Chondrocyte (in vitro differentiated cells): ENCODE measurements at regions not wholly inside any gene's neighbourhood (a gene's known extent, or its start where the extent isn't known, plus 50 kb on each side); places are given as distances from the start of the nearest gene placed in this dataset.

Source experiments
- DNase-seq: peaks from one replicate; pipeline ENCODE4 v3.0.0; 2021; ENCODE audit warnings: mixed read lengths, low spot score
- H3K27ac Mint-ChIP-seq: one replicate; pipeline ENCODE4 v1.8.0; 2021; ENCODE audit warnings: mild to moderate bottlenecking, moderate library complexity, mixed read lengths; ENCODE audit not compliant: unreplicated experiment
- H3K27me3 Mint-ChIP-seq: 2 replicates; pipeline ENCODE4 v1.8.0; 2021; ENCODE audit warnings: low read depth, mixed read lengths
- H3K36me3 Mint-ChIP-seq: 2 replicates; pipeline ENCODE4 v1.8.0; 2021; ENCODE audit warnings: low read depth, mixed read lengths
- H3K4me1 Mint-ChIP-seq: 2 replicates; pipeline ENCODE4 v1.8.0; 2021; ENCODE audit warnings: low read depth, mild to moderate bottlenecking, mixed read lengths
- H3K4me3 Mint-ChIP-seq: one replicate; pipeline ENCODE4 v1.8.0; 2021; ENCODE audit warnings: mild to moderate bottlenecking, moderate library complexity, mixed read lengths; ENCODE audit not compliant: unreplicated experiment
- H3K9me3 Mint-ChIP-seq: 2 replicates; pipeline ENCODE4 v1.8.0; 2021; ENCODE audit warnings: low read depth, mixed read lengths
- TF ChIP-seq, protein P1 (sequence below): fragments of 200-600 bp; sonication (generic); IDR thresholded peaks from 2 replicates; pipeline ENCODE4 v1.5.0; 2021; ENCODE audit warnings: antibody characterized with exemption, mild to moderate bottlenecking, moderate library complexity

DNA sequence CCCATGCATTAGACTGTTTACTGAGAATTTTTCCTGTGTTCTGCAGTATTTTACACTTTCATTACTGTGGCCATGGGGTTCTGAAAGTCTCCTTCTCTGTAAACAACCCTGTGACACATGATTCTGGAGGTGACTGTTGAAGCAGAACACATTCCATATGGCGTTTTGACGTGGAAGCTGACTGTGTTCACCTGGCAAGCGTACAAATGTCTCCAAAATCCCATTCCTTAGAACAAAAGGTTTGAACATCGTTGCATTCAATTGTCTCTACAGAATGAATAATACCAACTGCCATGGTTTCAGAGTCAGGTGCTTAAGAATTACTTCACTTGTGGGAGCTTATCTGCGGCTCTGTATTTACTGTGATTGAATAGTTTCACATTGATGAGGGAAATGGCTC is 485.6 kb upstream of the TMEM132C start:
- no peak for DNase-seq
- TF ChIP-seq, protein P1, sequence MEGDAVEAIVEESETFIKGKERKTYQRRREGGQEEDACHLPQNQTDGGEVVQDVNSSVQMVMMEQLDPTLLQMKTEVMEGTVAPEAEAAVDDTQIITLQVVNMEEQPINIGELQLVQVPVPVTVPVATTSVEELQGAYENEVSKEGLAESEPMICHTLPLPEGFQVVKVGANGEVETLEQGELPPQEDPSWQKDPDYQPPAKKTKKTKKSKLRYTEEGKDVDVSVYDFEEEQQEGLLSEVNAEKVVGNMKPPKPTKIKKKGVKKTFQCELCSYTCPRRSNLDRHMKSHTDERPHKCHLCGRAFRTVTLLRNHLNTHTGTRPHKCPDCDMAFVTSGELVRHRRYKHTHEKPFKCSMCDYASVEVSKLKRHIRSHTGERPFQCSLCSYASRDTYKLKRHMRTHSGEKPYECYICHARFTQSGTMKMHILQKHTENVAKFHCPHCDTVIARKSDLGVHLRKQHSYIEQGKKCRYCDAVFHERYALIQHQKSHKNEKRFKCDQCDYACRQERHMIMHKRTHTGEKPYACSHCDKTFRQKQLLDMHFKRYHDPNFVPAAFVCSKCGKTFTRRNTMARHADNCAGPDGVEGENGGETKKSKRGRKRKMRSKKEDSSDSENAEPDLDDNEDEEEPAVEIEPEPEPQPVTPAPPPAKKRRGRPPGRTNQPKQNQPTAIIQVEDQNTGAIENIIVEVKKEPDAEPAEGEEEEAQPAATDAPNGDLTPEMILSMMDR = no peak
- H3K27ac Mint-ChIP-seq = no peak overlapping the region
- H3K27me3 Mint-ChIP-seq = peaks cover 13% of the 10 kb centered on the region
- peaks cover 23% of the 10 kb centered on the region for H3K4me1 Mint-ChIP-seq
- H3K36me3 Mint-ChIP-seq = no peaks in the 10 kb centered on the region
- H3K4me3 Mint-ChIP-seq = no peak overlapping the region
- H3K9me3 Mint-ChIP-seq = peaks cover 3% of the 10 kb centered on the region

DNA sequence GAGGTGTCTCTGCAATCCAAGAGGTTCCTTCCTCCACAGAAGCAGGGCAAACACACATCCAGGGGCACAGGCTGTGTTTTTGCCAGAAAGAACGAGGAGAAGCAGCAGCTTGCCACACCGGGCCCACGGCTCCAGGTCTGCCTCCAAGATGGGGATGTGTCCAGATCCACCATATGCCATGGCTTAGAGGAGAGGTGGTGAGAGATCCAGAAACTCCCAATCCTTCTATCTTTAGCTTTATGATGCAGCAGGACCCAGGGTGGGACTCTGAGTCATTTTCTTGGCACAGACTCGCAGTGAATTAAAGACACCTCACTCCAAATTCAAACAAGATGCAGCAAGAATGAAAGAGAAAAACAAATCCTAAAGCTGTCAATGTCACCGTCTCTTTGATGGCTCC is 481.4 kb upstream of the TMEM132C start:
- DNase-seq = no peak
- no peaks in the 10 kb centered on the region for H3K9me3 Mint-ChIP-seq
- H3K36me3 Mint-ChIP-seq = no peaks in the 10 kb centered on the region
- peaks cover 29% of the 10 kb centered on the region for H3K4me1 Mint-ChIP-seq
- peak overlapping the region; percentile 35 for H3K4me3 Mint-ChIP-seq
- H3K27ac Mint-ChIP-seq = peak overlapping the region; percentile 86
- no peaks in the 10 kb centered on the region for H3K27me3 Mint-ChIP-seq
- TF ChIP-seq, protein P1 = no peak

DNA sequence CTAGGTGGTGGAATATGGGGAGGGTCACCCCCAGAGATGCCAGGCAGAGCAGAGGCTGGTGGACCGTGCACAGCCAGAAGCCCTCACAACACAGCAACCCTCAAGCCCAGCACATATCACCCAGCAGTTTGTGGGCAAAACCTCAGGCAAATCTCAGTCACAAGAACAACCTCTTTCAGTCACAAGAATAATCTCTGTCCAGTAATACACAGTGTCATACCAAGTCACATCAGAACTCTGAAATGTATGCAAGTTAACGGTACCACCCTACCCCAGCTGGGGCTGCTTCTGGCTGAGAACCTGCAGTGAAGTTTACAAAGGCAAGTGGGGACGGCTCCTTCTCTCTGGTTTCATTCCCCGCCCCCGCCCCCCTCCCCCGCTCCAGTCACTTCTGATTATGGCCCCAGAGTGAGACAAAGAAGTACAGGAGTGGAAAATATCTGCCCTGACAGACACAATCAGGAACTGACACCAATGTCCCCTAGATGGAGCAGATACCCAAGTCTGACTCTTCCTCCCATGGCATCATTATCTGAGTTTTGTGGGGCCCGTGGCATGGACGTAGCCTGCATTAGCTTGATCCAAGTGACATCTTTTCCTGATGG is 480.9 kb upstream of the TMEM132C start:
- Mint-ChIP-seq H3K27me3 (no peaks in the 10 kb centered on the region), H3K4me3 (peak overlapping the region; percentile 35), H3K4me1 (peaks cover 29% of the 10 kb centered on the region), H3K36me3 (no peaks in the 10 kb centered on the region), H3K27ac (peak overlapping the region; percentile 86), H3K9me3 (no peaks in the 10 kb centered on the region)
- DNase-seq = no peak
- TF ChIP-seq, protein P1 = no peak

GRCh38 chr12:127787544-127787943 is 479.4 kb upstream of the TMEM132C start:
- Mint-ChIP-seq H3K36me3 (no peaks in the 10 kb centered on the region), H3K27ac (no peak overlapping the region), H3K4me1 (peaks cover 29% of the 10 kb centered on the region), H3K4me3 (no peak overlapping the region), H3K27me3 (no peaks in the 10 kb centered on the region), H3K9me3 (no peaks in the 10 kb centered on the region)
- TF ChIP-seq, protein P1 = no peak
- no peak for DNase-seq

DNA sequence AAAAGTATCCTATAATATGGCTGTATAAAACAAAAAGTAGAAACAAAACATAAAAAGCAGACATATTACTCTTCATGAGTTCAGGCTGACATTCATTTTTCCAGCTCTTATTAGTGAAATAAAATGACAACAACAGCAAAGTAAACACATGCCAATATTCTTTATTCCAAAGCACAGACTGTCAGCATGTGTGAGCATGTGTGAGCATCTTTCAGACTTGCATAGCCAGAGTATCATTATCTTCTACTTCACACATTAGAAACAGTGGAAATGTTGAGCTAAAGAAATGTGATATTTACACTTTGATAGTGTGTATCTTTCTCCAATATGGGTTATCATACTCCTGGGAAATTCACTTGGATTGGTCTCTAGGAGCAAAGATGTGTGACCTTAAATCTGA is 476.6 kb upstream of the TMEM132C start:
- H3K9me3 Mint-ChIP-seq = peaks cover 6% of the 10 kb centered on the region
- TF ChIP-seq, protein P1 = no peak

More for the DNA sequence above, 476.6 kb upstream of the TMEM132C start:
- Mint-ChIP-seq H3K4me1 (peaks cover 16% of the 10 kb centered on the region), H3K4me3 (no peak overlapping the region), H3K27ac (no peak overlapping the region), H3K36me3 (no peaks in the 10 kb centered on the region), H3K27me3 (peaks cover 1% of the 10 kb centered on the region)
- DNase-seq = no peak
